ENCODE measurements at regions not wholly inside any gene's neighbourhood (a gene's known extent, or its start where the extent isn't known, plus 50 kb on each side); places are given as distances from the start of the nearest gene placed in this dataset.

- Histone ChIP-seq H3K9me3 (no peaks in the 10 kb centered on the region), H3K36me3 (no peaks in the 10 kb centered on the region), H3K4me3 (no peak overlapping the region), H3K4me1 (peaks cover 0 to 8% (median 0%) of the 10 kb centered on the region in 4 donors), H3K27me3 (no peaks in the 10 kb centered on the region), H3K27ac (peak overlapping the region in 3 of 4 donors; percentile 31 to 50 (median 36))
- DNase-seq = no peak
- TF ChIP-seq POLR2AphosphoS5 (IDR thresholded peaks at IDR 0.05) (no peak), CTCF (IDR thresholded peaks at IDR 0.05) (no peak), EP300 (IDR thresholded peaks at IDR 0.05) (no peak), POLR2A (IDR thresholded peaks at IDR 0.05) (no peak)
- intact Hi-C loops (cut with DNase I) = no loop called here
- 71 to 76% methylated on average over 10 of the region's 10 CpGs for WGBS, 2 donors
Measured at GRCh38 chr20:43863821-43864544, 50.7 kb upstream of the TOX2 start.

GRCh38 chr20:43863330-43863729 lies 51.3 kb upstream of the TOX2 start:
- Histone ChIP-seq H3K4me3 (no peak overlapping the region), H3K4me1 (peaks cover 0 to 8% (median 0%) of the 10 kb centered on the region in 4 donors), H3K9me3 (no peaks in the 10 kb centered on the region), H3K27me3 (no peaks in the 10 kb centered on the region), H3K36me3 (no peaks in the 10 kb centered on the region), H3K27ac (peak overlapping the region in 3 of 4 donors; percentile 31 to 50 (median 36))
- no peak for DNase-seq
- intact Hi-C loops (cut with DNase I) = no loop called here
- WGBS, 2 donors = 83 to 84% methylated on average over 12 of the region's 12 CpGs
- TF ChIP-seq POLR2AphosphoS5 (IDR thresholded peaks at IDR 0.05) (no peak), EP300 (IDR thresholded peaks at IDR 0.05) (no peak), POLR2A (IDR thresholded peaks at IDR 0.05) (no peak), CTCF (IDR thresholded peaks at IDR 0.05) (no peak)

GRCh38 chr20:43862438-43862837 lies 52.2 kb upstream of the TOX2 start:
- H3K9me3 ChIP-seq = no peaks in the 10 kb centered on the region
- TF ChIP-seq POLR2A (IDR thresholded peaks at IDR 0.05) (no peak), EP300 (IDR thresholded peaks at IDR 0.05) (no peak), CTCF (IDR thresholded peaks at IDR 0.05) (no peak), POLR2AphosphoS5 (IDR thresholded peaks at IDR 0.05) (no peak)
- H3K4me1 ChIP-seq = peaks cover 0 to 8% (median 0%) of the 10 kb centered on the region in 4 donors
- H3K27ac ChIP-seq = no peak overlapping the region
- whole genome bisulfite sequencing, 2 donors = 41 to 53% methylated on average over 4 of the region's 4 CpGs
- no peaks in the 10 kb centered on the region for H3K36me3 ChIP-seq
- intact Hi-C loops (cut with DNase I) = no loop called here
- no peaks in the 10 kb centered on the region for H3K27me3 ChIP-seq
- no peak for DNase-seq
- H3K4me3 ChIP-seq = no peak overlapping the region

GRCh38 chr20:43859994-43860393 lies 54.7 kb upstream of the TOX2 start:
- no peak overlapping the region for H3K4me3 ChIP-seq
- no peaks in the 10 kb centered on the region for H3K27me3 ChIP-seq
- H3K27ac ChIP-seq = no peak overlapping the region
- no peaks in the 10 kb centered on the region for H3K36me3 ChIP-seq
- intact Hi-C loops (cut with DNase I) = no loop called here
- no peak for DNase-seq
- 86 to 91% methylated on average over 1 of the region's 1 CpG for WGBS, 2 donors
- peaks cover 0 to 8% (median 0%) of the 10 kb centered on the region in 4 donors for H3K4me1 ChIP-seq
- H3K9me3 ChIP-seq = no peaks in the 10 kb centered on the region
- TF ChIP-seq POLR2A (IDR thresholded peaks at IDR 0.05) (no peak), EP300 (IDR thresholded peaks at IDR 0.05) (no peak), CTCF (IDR thresholded peaks at IDR 0.05) (no peak), POLR2AphosphoS5 (IDR thresholded peaks at IDR 0.05) (no peak)

- H3K27ac ChIP-seq = no peak overlapping the region
- intact Hi-C loops (cut with DNase I) = no loop called here
- H3K4me1 ChIP-seq = no peaks in the 10 kb centered on the region
- no peak for DNase-seq
- H3K9me3 ChIP-seq = no peaks in the 10 kb centered on the region
- no peaks in the 10 kb centered on the region for H3K36me3 ChIP-seq
- TF ChIP-seq EP300 (IDR thresholded peaks at IDR 0.05) (no peak), CTCF (IDR thresholded peaks at IDR 0.05) (no peak), POLR2AphosphoS5 (IDR thresholded peaks at IDR 0.05) (no peak), POLR2A (IDR thresholded peaks at IDR 0.05) (no peak)
- H3K4me3 ChIP-seq = no peak overlapping the region
- no peaks in the 10 kb centered on the region for H3K27me3 ChIP-seq
- WGBS, 2 donors = 95 to 96% methylated on average over 1 of the region's 1 CpG
Measured at GRCh38 chr20:43857932-43858331, 56.7 kb upstream of the TOX2 start.
